Smooth muscle cell (in vitro differentiated cells): ENCODE measurements at regions not wholly inside any gene's neighbourhood (a gene's known extent, or its start where the extent isn't known, plus 50 kb on each side); places are given as distances from the start of the nearest gene placed in this dataset.

Experiments
- DNase-seq: peaks from one replicate; lab custom pipeline; 2025; ENCODE audit not compliant: unreplicated experiment; lab: John Stamatoyannopoulos, UW
- H2AFZ ChIP-seq: fragments of 200-600 bp; sonication (generic); 2 replicates; pipeline ENCODE4 v1.6.0; 2016; ENCODE audit warnings: antibody characterized with exemption, low read depth, mild to moderate bottlenecking
- H3F3A ChIP-seq: fragments of 200-600 bp; sonication (generic); 2 replicates; pipeline ENCODE4 v1.6.0; 2017; ENCODE audit warnings: antibody characterized with exemption, low read depth
- H3K27ac ChIP-seq: fragments of 200-600 bp; sonication (generic); 2 replicates; pipeline ENCODE4 v1.5.1; 2016; ENCODE audit warnings: low read depth, mild to moderate bottlenecking
- H3K27me3 ChIP-seq: fragments of 200-600 bp; sonication (generic); 2 replicates; pipeline ENCODE4 v1.6.1; 2016; ENCODE audit warnings: low read depth, mild to moderate bottlenecking
- H3K36me3 ChIP-seq: fragments of 200-600 bp; sonication (generic); 2 replicates; pipeline ENCODE4 v1.5.1; 2016; ENCODE audit warnings: low read depth
- H3K4me1 ChIP-seq: fragments of 200-600 bp; sonication (generic); 2 replicates; pipeline ENCODE4 v1.5.1; 2016; ENCODE audit warnings: low read depth
- H3K4me2 ChIP-seq: fragments of 200-600 bp; sonication (generic); 2 replicates; pipeline ENCODE4 v1.6.0; 2016; ENCODE audit warnings: mild to moderate bottlenecking
- H3K4me3 ChIP-seq: fragments of 200-600 bp; sonication (generic); 2 replicates; pipeline ENCODE4 v1.5.1; 2016; ENCODE audit warnings: mild to moderate bottlenecking
- H3K79me2 ChIP-seq: fragments of 200-600 bp; sonication (generic); 2 replicates; pipeline ENCODE4 v1.6.0; 2016; ENCODE audit warnings: low read depth, mild to moderate bottlenecking
- H3K9ac ChIP-seq: fragments of 200-600 bp; sonication (generic); 2 replicates; pipeline ENCODE4 v1.6.0; 2016; ENCODE audit warnings: low read depth
- H3K9me3 ChIP-seq: fragments of 200-600 bp; sonication (generic); replicated peaks from 2 replicates; pipeline ENCODE4 v1.5.1; 2016; ENCODE audit warnings: low read depth
- H4K20me1 ChIP-seq: fragments of 200-600 bp; sonication (generic); 2 replicates; pipeline ENCODE4 v1.6.0; 2016; ENCODE audit warnings: low read depth
- CTCF ChIP-seq: fragments of 200-600 bp; sonication (generic); IDR thresholded peaks from 2 replicates; pipeline ENCODE4 v1.5.1; 2017; ENCODE audit warnings: borderline replicate concordance, mild to moderate bottlenecking, antibody characterized with exemption; ENCODE audit not compliant: insufficient read depth, poor library complexity, severe bottlenecking
- WGBS: methylation state at CpG from one replicate; pipeline ENCODE4 v1.1.7; 2016; ENCODE audit warnings: low lambda C conversion rate; 5-methylcytosine and 5-hydroxymethylcytosine counted together

GRCh38 chr1:30323352-30323751 lies 400.0 kb downstream of the MATN1 start:
- peaks cover 4% of the 10 kb centered on the region for H3K27me3 ChIP-seq
- H3F3A ChIP-seq = no peaks in the 10 kb centered on the region
- no peak overlapping the region for H3K4me2 ChIP-seq
- no peaks in the 10 kb centered on the region for H3K79me2 ChIP-seq
- 90% methylated on average over 3 of the region's 3 CpGs for WGBS
- no peak for TF ChIP-seq CTCF
- DNase-seq = no peak
- H3K27ac ChIP-seq = no peak overlapping the region
- no peak overlapping the region for H2AFZ ChIP-seq
- H3K4me3 ChIP-seq = no peak overlapping the region
- H3K9me3 ChIP-seq = no peaks in the 10 kb centered on the region
- H4K20me1 ChIP-seq = no peaks in the 10 kb centered on the region
- no peaks in the 10 kb centered on the region for H3K4me1 ChIP-seq
- H3K36me3 ChIP-seq = no peaks in the 10 kb centered on the region
- H3K9ac ChIP-seq = no peak overlapping the region

DNA sequence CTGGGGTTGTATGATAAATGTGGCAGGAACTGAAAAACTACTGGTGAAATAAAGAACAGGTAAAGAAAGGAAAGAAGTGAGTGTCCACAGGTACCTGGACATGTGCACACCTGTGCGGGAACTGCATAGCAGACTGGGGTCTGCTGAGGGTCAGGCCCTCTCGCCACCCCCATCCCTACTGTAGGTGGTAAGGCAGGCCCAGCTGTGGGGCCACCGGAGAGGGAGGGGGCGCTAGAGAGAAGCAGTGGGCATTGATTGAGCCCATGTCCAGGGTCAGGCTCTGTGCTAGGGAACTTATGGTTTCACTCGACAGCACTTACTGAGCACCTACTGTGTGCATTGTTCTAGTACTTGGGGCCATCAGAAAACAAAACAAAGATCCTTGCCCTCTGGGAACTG lies 400.5 kb downstream of the MATN1 start:
- H3K9ac ChIP-seq = no peak overlapping the region
- no peak for TF ChIP-seq CTCF
- no peak for DNase-seq
- H3K36me3 ChIP-seq = no peaks in the 10 kb centered on the region
- no peak overlapping the region for H2AFZ ChIP-seq
- H3K4me2 ChIP-seq = no peak overlapping the region
- WGBS = 70% methylated on average over 5 of the region's 5 CpGs
- no peak overlapping the region for H3K4me3 ChIP-seq
- H4K20me1 ChIP-seq = no peaks in the 10 kb centered on the region
- H3K4me1 ChIP-seq = no peaks in the 10 kb centered on the region
- no peaks in the 10 kb centered on the region for H3K79me2 ChIP-seq
- peaks cover 6% of the 10 kb centered on the region for H3K27me3 ChIP-seq
- H3K9me3 ChIP-seq = no peaks in the 10 kb centered on the region
- no peaks in the 10 kb centered on the region for H3F3A ChIP-seq
- H3K27ac ChIP-seq = no peak overlapping the region

DNA sequence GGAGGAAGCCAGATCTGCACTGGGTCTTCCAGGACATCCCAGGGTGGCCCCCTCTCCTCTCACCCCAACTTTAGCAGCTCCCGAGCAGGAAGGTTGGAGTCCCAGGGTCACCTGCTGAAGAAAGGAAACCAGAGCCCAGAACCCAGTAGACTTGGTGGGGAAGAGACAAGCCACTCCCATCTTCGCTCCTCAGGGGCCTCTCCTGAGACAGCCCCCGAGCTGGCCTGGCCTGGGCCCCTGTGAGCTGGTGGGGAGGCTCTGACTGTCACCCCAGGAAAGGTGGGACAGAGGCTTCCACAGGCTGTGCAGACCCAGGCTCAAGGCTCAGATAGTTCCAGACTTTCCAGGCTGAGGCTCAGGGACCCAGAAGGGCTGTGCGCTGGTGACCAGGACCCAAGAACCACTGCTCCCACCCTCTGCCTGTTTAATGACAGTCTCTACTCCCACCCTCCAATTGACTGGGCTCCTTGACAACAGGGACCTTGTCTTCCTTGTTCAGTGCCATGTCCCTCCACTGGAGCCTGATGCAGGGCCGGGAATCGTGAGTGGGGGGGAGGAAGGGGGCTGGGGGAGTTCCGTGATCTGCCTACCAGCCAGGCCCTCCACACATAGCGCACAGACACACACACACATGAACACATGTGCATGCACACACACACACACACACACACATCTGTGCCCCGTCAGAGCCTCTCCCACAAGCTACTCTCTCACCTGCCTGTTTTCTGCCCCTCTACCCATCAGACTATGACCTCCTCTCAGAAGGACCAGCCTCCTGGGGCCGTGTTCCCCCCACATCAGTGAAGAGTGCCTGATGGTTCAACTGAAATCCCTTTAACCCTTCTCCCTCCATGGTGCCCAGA lies 401.2 kb downstream of the MATN1 start:
- DNase-seq = no peak
- TF ChIP-seq CTCF = no peak
- no peaks in the 10 kb centered on the region for H4K20me1 ChIP-seq
- H3K4me1 ChIP-seq = no peaks in the 10 kb centered on the region
- no peak overlapping the region for H2AFZ ChIP-seq
- H3F3A ChIP-seq = no peaks in the 10 kb centered on the region
- no peaks in the 10 kb centered on the region for H3K36me3 ChIP-seq
- no peak overlapping the region for H3K4me2 ChIP-seq
- WGBS = 89% methylated on average over 10 of the region's 10 CpGs
- no peaks in the 10 kb centered on the region for H3K79me2 ChIP-seq
- H3K27me3 ChIP-seq = peaks cover 6% of the 10 kb centered on the region
- H3K27ac ChIP-seq = no peak overlapping the region
- no peaks in the 10 kb centered on the region for H3K9me3 ChIP-seq
- no peak overlapping the region for H3K4me3 ChIP-seq
- H3K9ac ChIP-seq = no peak overlapping the region
